Fibroblast of lung (primary cell): ENCODE measurements at regions not wholly inside any gene's neighbourhood (a gene's known extent, or its start where the extent isn't known, plus 50 kb on each side); places are given as distances from the start of the nearest gene placed in this dataset.

Experiments
- EZH2 ChIP-seq: IDR thresholded peaks from 2 replicates; pipeline ENCODE4 v1.5.1; 2012; ENCODE audit warnings: low read length, control low read depth, mild to moderate bottlenecking; ENCODE audit errors: missing control alignments
- TF ChIP-seq, protein P1 (sequence below), 2 donors: IDR thresholded peaks in 1 of 2; conservative IDR thresholded peaks in 1 of 2; 1 replicate in 1 of 2; 2 replicates in 1 of 2; pipeline ENCODE4 v1.5.1; 2011 to 2012; ENCODE audit warnings: low read length in 2 of 2, control low read depth in 1 of 2, inconsistent platforms in 1 of 2, low read depth in 1 of 2, mild to moderate bottlenecking in 1 of 2

- TF ChIP-seq, protein P1, sequence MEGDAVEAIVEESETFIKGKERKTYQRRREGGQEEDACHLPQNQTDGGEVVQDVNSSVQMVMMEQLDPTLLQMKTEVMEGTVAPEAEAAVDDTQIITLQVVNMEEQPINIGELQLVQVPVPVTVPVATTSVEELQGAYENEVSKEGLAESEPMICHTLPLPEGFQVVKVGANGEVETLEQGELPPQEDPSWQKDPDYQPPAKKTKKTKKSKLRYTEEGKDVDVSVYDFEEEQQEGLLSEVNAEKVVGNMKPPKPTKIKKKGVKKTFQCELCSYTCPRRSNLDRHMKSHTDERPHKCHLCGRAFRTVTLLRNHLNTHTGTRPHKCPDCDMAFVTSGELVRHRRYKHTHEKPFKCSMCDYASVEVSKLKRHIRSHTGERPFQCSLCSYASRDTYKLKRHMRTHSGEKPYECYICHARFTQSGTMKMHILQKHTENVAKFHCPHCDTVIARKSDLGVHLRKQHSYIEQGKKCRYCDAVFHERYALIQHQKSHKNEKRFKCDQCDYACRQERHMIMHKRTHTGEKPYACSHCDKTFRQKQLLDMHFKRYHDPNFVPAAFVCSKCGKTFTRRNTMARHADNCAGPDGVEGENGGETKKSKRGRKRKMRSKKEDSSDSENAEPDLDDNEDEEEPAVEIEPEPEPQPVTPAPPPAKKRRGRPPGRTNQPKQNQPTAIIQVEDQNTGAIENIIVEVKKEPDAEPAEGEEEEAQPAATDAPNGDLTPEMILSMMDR (conservative IDR thresholded peaks at IDR 0.05 in 1 of 2, IDR thresholded peaks at IDR 0.05 in 1 of 2; ENCODE audit: low read depth in 1 of 2, low read length in 2 of 2): peak; percentile 45 to 59
- TF ChIP-seq EZH2: no peak
Observed at GRCh38 chr3:116863822-116864589, 154.4 kb downstream of the TUSC7 start.
